GM23338 (cell line): ENCODE measurements at regions not wholly inside any gene's neighbourhood (a gene's known extent, or its start where the extent isn't known, plus 50 kb on each side); places are given as distances from the start of the nearest gene placed in this dataset.

Experiments used
- ATAC-seq: fragments of 200-7000 bp; cut with Tn5 transposase; 3 replicates; pipeline ENCODE4 v1.9.1; 2020
- DNase-seq: peaks from one replicate; pipeline ENCODE4 v3.0.0-alpha.2; 2015; ENCODE audit warnings: low spot score
- H2AFZ ChIP-seq: fragments of 200-600 bp; sonication (generic); 2 replicates; pipeline ENCODE4 v1.8.0; 2016; ENCODE audit warnings: antibody characterized with exemption, mild to moderate bottlenecking, moderate library complexity
- H3F3A ChIP-seq: fragments of 200-600 bp; sonication (generic); replicated peaks from 2 replicates; pipeline ENCODE4 v1.8.0; 2017; ENCODE audit warnings: antibody characterized with exemption, mixed run types, low read depth
- H3K27ac ChIP-seq: fragments of 200-600 bp; sonication (generic); 2 replicates; pipeline ENCODE4 v1.6.1; 2016; ENCODE audit warnings: low read depth
- H3K27me3 ChIP-seq: fragments of 200-600 bp; sonication (generic); 2 replicates; pipeline ENCODE4 v1.8.0; 2016; ENCODE audit warnings: mild to moderate bottlenecking, mixed run types, moderate library complexity; ENCODE audit not compliant: insufficient read depth
- H3K36me3 ChIP-seq: fragments of 200-600 bp; sonication (generic); 2 replicates; pipeline ENCODE4 v1.8.0; 2016; ENCODE audit warnings: mild to moderate bottlenecking; ENCODE audit not compliant: insufficient read depth
- H3K4me1 ChIP-seq: fragments of 200-600 bp; sonication (generic); 2 replicates; pipeline ENCODE4 v1.8.0; 2016; ENCODE audit warnings: mild to moderate bottlenecking, moderate library complexity; ENCODE audit not compliant: insufficient read depth
- H3K4me2 ChIP-seq: fragments of 200-600 bp; sonication (generic); 2 replicates; pipeline ENCODE4 v1.7.1; 2017; ENCODE audit warnings: mixed run types
- H3K4me3 ChIP-seq: fragments of 200-600 bp; sonication (generic); 2 replicates; pipeline ENCODE4 v1.6.1; 2016; ENCODE audit warnings: mixed run types
- H3K79me2 ChIP-seq: fragments of 200-600 bp; sonication (generic); replicated peaks from 2 replicates; pipeline ENCODE4 v1.8.0; 2017; ENCODE audit warnings: mild to moderate bottlenecking; ENCODE audit not compliant: insufficient read depth
- H3K9me2 ChIP-seq: fragments of 200-600 bp; sonication (generic); 2 replicates; pipeline ENCODE4 v1.8.0; 2017; ENCODE audit not compliant: insufficient read depth
- H4K20me1 ChIP-seq: fragments of 200-600 bp; sonication (generic); replicated peaks from 2 replicates; pipeline ENCODE4 v1.8.0; 2017; ENCODE audit warnings: mild to moderate bottlenecking; ENCODE audit not compliant: insufficient read depth
- H3K27ac Mint-ChIP-seq: 2 replicates; pipeline ENCODE4 v1.8.0; 2020; ENCODE audit warnings: inconsistent platforms, mild to moderate bottlenecking, moderate library complexity, mixed read lengths
- H3K27me3 Mint-ChIP-seq: 3 replicates; pipeline ENCODE4 v1.8.0; 2022; ENCODE audit warnings: low read depth, mild to moderate bottlenecking, moderate library complexity, mixed read lengths, inconsistent platforms; ENCODE audit not compliant: insufficient read depth, poor library complexity
- H3K36me3 Mint-ChIP-seq: 3 replicates; pipeline ENCODE4 v1.8.0; 2021; ENCODE audit warnings: low read depth, mild to moderate bottlenecking, inconsistent platforms, moderate library complexity, mixed read lengths
- H3K4me1 Mint-ChIP-seq: 3 replicates; pipeline ENCODE4 v1.8.0; 2020; ENCODE audit warnings: mild to moderate bottlenecking, inconsistent platforms, mixed read lengths
- H3K4me3 Mint-ChIP-seq: 3 replicates; pipeline ENCODE4 v1.8.0; 2021; ENCODE audit warnings: moderate library complexity, mild to moderate bottlenecking, inconsistent platforms, mixed read lengths
- H3K9me3 Mint-ChIP-seq: 3 replicates; pipeline ENCODE4 v1.8.0; 2020; ENCODE audit warnings: moderate library complexity, mild to moderate bottlenecking, inconsistent platforms, mixed read lengths
- CREB1 ChIP-seq: fragments of 250-450 bp; sonication (Bioruptor Pico); IDR thresholded peaks from 2 replicates; pipeline ENCODE4 v1.5.0; 2020; ENCODE audit warnings: low read depth, mild to moderate bottlenecking, moderate library complexity
- ETS1 ChIP-seq: IDR thresholded peaks from 2 replicates; pipeline ENCODE4 v1.6.1; 2016; ENCODE audit warnings: antibody characterized with exemption
- EZH2phosphoT487 ChIP-seq: fragments of 200-600 bp; sonication (generic); IDR thresholded peaks from one replicate; pipeline ENCODE4 v1.8.1; 2018; ENCODE audit warnings: antibody characterized with exemption; ENCODE audit not compliant: unreplicated experiment
- JUNB ChIP-seq: IDR thresholded peaks from one replicate; pipeline ENCODE4 v1.6.1; 2016; ENCODE audit warnings: antibody characterized with exemption; ENCODE audit not compliant: unreplicated experiment
- NANOG ChIP-seq: IDR thresholded peaks from 2 replicates; pipeline ENCODE4 v1.6.1; 2016; ENCODE audit warnings: antibody characterized with exemption, borderline replicate concordance
- POLR2AphosphoS5 ChIP-seq: IDR thresholded peaks from 2 replicates; pipeline ENCODE4 v1.6.1; 2016; ENCODE audit warnings: antibody characterized with exemption, low read depth
- REST ChIP-seq: IDR thresholded peaks from one replicate; pipeline ENCODE4 v1.6.1; 2018; ENCODE audit warnings: antibody characterized with exemption; ENCODE audit not compliant: unreplicated experiment
- ZNF114 ChIP-seq: fragments of 250-450 bp; sonication (Bioruptor Pico); IDR thresholded peaks from 2 replicates; pipeline ENCODE4 v1.5.0; 2020; ENCODE audit warnings: mild to moderate bottlenecking, moderate library complexity
- ZNF331 ChIP-seq: fragments of 250-450 bp; sonication (Bioruptor Pico); IDR thresholded peaks from 2 replicates; pipeline ENCODE4 v1.5.0; 2020; ENCODE audit warnings: low read depth, mild to moderate bottlenecking, moderate library complexity
- ZNF462 ChIP-seq: fragments of 250-450 bp; sonication (Bioruptor Pico); IDR thresholded peaks from 2 replicates; pipeline ENCODE4 v1.5.0; 2020; ENCODE audit warnings: mild to moderate bottlenecking, moderate library complexity

DNA sequence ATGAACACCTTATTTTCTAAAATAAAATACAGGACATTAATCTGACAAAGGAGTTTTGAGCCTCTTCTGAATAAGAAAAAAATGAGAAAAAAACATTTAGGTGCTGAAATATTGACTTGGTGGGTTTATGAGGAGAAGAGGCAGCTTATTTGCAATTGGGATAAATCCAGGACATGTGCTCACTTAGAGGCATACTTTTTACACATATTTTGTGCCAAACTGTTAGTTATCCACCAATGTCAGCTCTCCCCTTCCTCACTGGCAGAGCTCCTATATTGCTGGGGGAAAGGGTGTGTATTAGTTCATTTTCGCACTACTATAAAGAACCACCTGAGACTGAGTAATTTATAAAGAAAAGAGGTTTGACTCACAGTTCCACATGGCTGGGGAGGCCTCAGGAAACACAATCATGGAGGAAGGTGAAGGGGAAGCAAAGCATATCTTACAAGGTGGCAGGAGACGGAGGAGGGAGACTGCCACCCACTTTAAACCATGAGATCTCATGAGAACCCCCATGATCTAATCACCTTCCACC is 135.4 kb upstream of the EGLN3 start:
- H3K9me2 ChIP-seq, result 0 out of 2 replicates have a peak, but pooled peaks cover 6% of the 10 kb centered on the region
- Mint-ChIP-seq H3K27me3 (peaks cover 3% of the 10 kb centered on the region), H3K4me3 (no peak overlapping the region), H3K4me1 (peaks cover 5% of the 10 kb centered on the region; the same call in 2 of the 3 replicates), H3K9me3 (no peaks in the 10 kb centered on the region; the same call in 2 of the 3 replicates), H3K36me3 (no peaks in the 10 kb centered on the region), H3K27ac (no peak overlapping the region)
- no peaks in the 10 kb centered on the region for H3F3A ChIP-seq
- peaks cover 9% of the 10 kb centered on the region; the same call in 1 of the 2 replicates for H3K4me1 ChIP-seq
- no peaks in the 10 kb centered on the region for H3K36me3 ChIP-seq
- no peak overlapping the region for H2AFZ ChIP-seq
- no peaks in the 10 kb centered on the region for H4K20me1 ChIP-seq
- no peaks in the 10 kb centered on the region for H3K79me2 ChIP-seq
- no peak overlapping the region for H3K4me3 ChIP-seq
- TF ChIP-seq ZNF331 (CRISPR knock-in tag), result no peak
- TF ChIP-seq EZH2phosphoT487, result no peak
- no peak for TF ChIP-seq ETS1
- TF ChIP-seq POLR2AphosphoS5, result no peak
- TF ChIP-seq NANOG, result no peak
- no peak for TF ChIP-seq CREB1
- TF ChIP-seq REST, result no peak
- no peak for TF ChIP-seq JUNB
- no peak for TF ChIP-seq ZNF114 (CRISPR knock-in tag)
- no peak for TF ChIP-seq ZNF462
- no peak overlapping the region for H3K27ac ChIP-seq
- H3K27me3 ChIP-seq, result no peaks in the 10 kb centered on the region
- ATAC-seq, result no peak
- H3K4me2 ChIP-seq, result no peak overlapping the region
- no peak for DNase-seq
